TTC549 (cell line): ENCODE measurements at regions not wholly inside any gene's neighbourhood (a gene's known extent, or its start where the extent isn't known, plus 50 kb on each side); places are given as distances from the start of the nearest gene placed in this dataset.
"Not testable (repeated sequence)": the region's sequence is repeated elsewhere in the genome, so short reads cannot be mapped to it uniquely, and the experiment has no call there.

ENCODE experiments used
- FAIRE-seq: peaks from 2 replicates; lab custom pipeline; 2012; peaks lifted over from hg19 to GRCh38; lab: Jason Lieb, UNC

- no peak for FAIRE-seq
These were observed 2187.0 kb upstream of the ACO1 start for GRCh38 chr9:30197453-30197852.

GRCh38 chr9:30197954-30198353 lies 2186.5 kb upstream of the ACO1 start:
- no peak for FAIRE-seq

GRCh38 chr9:30198463-30199309 lies 2185.8 kb upstream of the ACO1 start:
- FAIRE-seq, result no peak

- no peak for FAIRE-seq
These were observed 2183.4 kb upstream of the ACO1 start for GRCh38 chr9:30201024-30201423.

- no peak for FAIRE-seq
These were observed 2149.4 kb upstream of the ACO1 start for GRCh38 chr9:30235068-30235467.

- no peak for FAIRE-seq
These were observed 2148.9 kb upstream of the ACO1 start for GRCh38 chr9:30235564-30235963.

- no peak for FAIRE-seq
These were observed 2144.6 kb upstream of the ACO1 start for GRCh38 chr9:30239878-30240277.

GRCh38 chr9:30243467-30243866 lies 2141.0 kb upstream of the ACO1 start:
- FAIRE-seq, result no peak

GRCh38 chr9:30244877-30245276 lies 2139.6 kb upstream of the ACO1 start:
- no peak for FAIRE-seq

GRCh38 chr9:30250872-30251271 lies 2133.6 kb upstream of the ACO1 start:
- FAIRE-seq, result no peak

- FAIRE-seq, result no peak
These were observed 2126.3 kb upstream of the ACO1 start for GRCh38 chr9:30258094-30258493.

- no peak for FAIRE-seq
These were observed 2104.1 kb upstream of the ACO1 start for GRCh38 chr9:30280229-30280900.

- FAIRE-seq, result no peak
These were observed 2095.0 kb upstream of the ACO1 start for GRCh38 chr9:30289435-30289834.

GRCh38 chr9:30292026-30292425 lies 2092.4 kb upstream of the ACO1 start:
- not testable (repeated sequence) for FAIRE-seq

GRCh38 chr9:30293231-30293630 lies 2091.2 kb upstream of the ACO1 start:
- no peak for FAIRE-seq

- FAIRE-seq, result no peak
These were observed 2085.2 kb upstream of the ACO1 start for GRCh38 chr9:30299126-30299780.

- no peak for FAIRE-seq
These were observed 2083.0 kb upstream of the ACO1 start for GRCh38 chr9:30301271-30301963.

GRCh38 chr9:30310711-30311110 lies 2073.7 kb upstream of the ACO1 start:
- no peak for FAIRE-seq

GRCh38 chr9:30329431-30329830 lies 2055.0 kb upstream of the ACO1 start:
- FAIRE-seq, result no peak

GRCh38 chr9:30348904-30349303 lies 2035.5 kb upstream of the ACO1 start:
- no peak for FAIRE-seq

GRCh38 chr9:30349526-30350513 lies 2034.6 kb upstream of the ACO1 start:
- no peak for FAIRE-seq
